ENCODE measurements at regions not wholly inside any gene's neighbourhood (a gene's known extent, or its start where the extent isn't known, plus 50 kb on each side); places are given as distances from the start of the nearest gene placed in this dataset.
A peak's percentile ranks its signal among the peaks of the same experiment; 100 is the strongest.
"Not testable (repeated sequence)": the region's sequence is repeated elsewhere in the genome, so short reads cannot be mapped to it uniquely, and the experiment has no call there.

DNA sequence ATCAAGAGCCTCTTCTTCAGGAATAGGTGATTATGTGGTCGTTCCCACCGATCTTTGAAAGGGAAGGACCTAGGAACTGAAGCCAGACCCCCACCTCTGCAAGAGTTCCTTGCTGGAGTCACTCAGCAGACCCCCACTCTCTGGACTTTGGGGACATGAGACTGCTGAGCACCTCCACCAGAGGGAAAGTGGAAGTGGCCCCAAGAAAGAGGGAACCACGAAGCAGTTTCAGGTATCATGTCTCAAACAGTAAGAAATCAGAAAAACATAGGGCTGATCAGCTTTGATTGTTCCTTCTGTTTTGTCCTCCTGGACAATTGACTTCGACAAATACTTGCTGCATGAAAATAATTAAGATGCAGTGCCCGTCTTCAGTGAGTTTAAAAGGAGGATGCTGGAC, 84.2 kb upstream of the ADORA2B start:
- DNase-seq (ENCODE audit: low read depth): not testable (repeated sequence)

DNA sequence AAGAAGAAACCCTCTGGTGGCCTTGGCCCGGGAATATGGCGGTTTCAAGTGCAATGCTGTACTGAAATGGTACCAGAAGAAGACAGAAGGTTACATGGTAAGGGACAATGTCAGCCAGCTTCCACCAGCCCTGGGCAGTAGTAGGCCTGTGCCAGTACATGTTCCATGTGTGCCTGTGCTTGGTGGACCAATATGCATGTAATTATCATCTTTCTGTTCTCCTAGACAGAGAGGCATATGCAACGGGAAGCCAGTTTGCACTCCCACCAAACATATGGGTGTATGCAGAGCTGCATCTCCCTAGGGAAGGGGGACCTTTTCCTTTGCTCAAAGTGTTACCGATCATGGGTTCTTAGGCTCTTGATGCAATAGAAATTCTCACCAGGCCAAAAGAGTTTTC, 80.9 kb upstream of the ADORA2B start:
- DNase-seq (ENCODE audit: low read depth): not testable (repeated sequence)

GRCh38 chr17:15864472-15864871, 80.5 kb upstream of the ADORA2B start:
- DNase-seq (ENCODE audit: low read depth): not testable (repeated sequence)

DNA sequence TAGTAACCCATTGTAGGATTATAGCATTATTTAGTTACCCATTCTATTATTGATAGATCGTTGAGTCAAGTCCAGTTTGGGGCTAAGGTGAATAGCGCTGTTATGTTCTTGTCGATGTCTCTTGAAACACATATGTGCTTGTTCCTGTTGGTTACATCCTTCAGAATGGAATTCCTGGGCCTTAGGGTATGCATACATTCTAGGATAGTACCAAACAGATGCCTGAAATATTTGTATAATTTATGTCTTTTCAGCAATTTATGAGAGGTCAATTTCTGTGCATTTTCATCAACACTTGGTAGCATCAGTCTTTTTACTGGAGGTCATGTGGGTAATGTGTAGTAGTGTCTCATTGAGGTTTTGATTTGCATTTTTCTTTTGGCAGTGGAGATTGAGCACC, 78.9 kb upstream of the ADORA2B start:
- DNase-seq (ENCODE audit: low read depth): not testable (repeated sequence)

DNA sequence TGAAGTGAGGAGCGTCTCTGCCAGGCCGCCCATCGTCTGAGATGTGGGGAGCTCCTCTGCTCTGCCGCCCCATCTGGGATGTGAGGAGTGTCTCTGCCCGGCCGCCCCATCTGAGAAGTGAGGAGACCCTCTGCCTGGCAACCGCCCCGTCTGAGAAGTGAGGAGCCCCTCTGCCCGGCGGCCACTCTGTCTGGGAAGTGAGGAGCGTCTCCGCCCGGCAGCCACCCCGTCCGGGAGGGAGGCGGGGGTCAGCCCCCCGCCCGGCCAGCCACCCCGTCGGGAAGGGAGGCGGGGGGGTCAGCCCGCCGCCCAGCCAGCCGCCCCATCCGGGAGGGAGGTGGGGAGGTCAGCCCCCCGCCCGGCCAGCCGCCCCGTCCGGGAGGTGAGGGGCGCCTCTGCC, 77.6 kb upstream of the ADORA2B start:
- not testable (repeated sequence) for DNase-seq (ENCODE audit: low read depth)

DNA sequence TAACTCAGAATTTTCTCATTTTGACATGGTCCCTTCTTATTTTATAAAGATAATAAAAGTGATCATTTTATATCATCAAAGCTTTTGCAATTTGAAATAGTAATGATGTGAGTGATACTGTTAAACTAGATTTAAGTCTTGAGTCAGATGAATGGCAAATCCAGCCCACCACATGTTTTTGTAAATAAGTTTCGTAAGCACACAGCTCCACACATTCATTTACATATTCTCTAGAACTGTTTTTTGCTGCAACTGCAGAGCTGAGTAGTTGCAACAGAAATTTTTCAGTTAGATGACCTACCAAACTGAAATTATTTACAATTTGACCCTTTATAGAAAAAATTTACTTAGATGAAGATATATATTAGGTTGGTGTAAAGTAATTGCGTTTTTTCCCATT, 75.1 kb upstream of the ADORA2B start:
- DNase-seq (ENCODE audit: low read depth): not testable (repeated sequence)

DNA sequence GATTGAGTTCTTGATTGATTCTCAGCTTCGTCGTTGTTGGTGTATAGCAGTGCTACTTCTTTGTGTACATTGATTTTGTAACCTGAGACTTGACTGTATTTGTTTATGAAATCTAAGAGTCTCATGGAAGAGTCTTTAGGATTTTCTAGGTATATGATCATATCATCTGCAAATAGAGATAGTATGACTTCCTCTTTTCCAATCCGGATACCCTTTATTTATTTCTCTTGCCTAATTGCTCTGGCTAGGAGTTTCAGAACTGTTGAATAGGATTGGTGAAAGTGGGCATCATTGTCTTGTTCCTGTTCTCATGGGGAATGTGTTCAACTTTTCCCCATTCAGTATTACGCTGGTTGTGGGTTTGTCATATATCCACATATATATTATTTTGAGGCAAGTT, 72.3 kb upstream of the ADORA2B start:
- DNase-seq (ENCODE audit: low read depth): not testable (repeated sequence)

- DNase-seq (ENCODE audit: low read depth): not testable (repeated sequence)
Measured at GRCh38 chr17:15877882-15878500, 66.9 kb upstream of the ADORA2B start.

DNA sequence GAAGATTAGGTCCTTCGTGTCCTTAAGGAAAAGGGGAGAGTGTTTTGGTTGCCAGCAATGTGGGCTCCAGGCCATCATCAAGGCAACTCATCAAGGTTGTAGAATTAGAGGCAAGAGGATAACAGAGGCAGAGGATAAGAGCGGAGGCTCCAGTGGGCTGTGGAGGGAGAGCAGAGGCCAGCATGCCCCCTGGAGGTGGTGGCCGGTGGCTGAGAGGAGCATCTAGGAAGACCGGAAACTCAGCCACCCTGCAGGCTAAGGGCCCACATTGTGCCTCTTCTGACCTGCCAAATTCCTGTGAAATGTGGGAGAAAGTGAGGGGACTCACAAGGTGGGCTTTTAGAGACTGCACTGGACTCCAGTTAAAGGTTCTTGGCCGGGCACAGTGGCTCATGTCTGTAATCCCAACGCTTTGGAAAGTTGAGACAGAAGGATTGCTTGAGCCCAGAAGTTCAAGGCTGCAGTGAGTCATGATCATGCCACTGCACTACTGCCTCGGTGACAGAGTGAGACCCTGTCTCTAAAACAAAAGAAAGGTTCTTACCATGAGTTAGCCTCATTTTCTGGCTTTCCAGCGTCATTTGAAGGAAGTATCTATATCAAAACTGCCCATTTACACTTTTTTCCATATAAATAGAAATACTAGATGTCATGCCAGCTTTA, 62.7 kb upstream of the ADORA2B start:
- no peak for DNase-seq (ENCODE audit: low read depth)

GRCh38 chr17:15882777-15883176, 62.2 kb upstream of the ADORA2B start:
- no peak for DNase-seq (ENCODE audit: low read depth)

DNA sequence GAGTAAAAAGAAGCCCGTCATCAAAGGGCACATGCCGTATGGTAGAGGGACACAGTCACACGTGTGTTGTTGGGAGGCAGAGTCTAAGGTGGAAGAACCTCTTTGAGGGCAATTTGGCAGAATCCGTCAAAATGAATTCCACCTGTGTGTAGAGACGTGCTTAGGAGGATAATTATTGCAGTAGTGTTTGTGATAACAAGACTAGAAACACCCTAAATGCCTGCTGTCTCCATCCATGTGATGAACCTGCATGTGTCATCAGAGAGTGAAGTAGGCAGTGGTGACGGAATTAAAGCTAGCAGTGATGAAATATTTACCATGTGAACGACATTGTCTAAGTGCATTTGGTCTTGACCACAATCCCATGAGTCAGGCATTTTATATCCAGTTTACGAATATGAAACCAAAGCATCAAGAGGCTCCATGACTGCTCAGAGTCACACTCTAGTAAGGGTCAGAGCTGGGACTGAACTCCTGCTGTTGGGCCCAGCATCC, 61.3 kb upstream of the ADORA2B start:
- no peak for DNase-seq (ENCODE audit: low read depth)

- no peak for DNase-seq (ENCODE audit: low read depth)
Measured at GRCh38 chr17:15884731-15885130, 60.2 kb upstream of the ADORA2B start.

DNA sequence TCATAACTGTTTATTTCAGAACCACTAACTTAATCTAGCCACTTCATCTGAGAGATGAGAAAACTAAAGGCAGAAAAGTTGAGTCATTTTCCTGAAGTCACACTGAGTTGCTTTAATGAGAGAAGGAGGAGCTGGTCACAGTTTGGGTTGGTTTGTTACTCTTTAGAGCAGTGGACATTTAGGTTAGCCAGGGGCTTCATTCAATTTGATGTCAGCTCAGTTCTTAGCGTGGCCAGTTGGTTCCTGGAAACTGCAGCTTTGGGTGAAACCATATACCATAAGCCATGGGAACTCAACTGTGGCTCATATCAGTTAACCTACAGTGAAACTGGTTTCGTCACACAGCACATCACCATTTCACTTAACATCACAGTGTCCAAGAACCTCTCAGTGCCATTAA, 59.2 kb upstream of the ADORA2B start:
- no peak for DNase-seq (ENCODE audit: low read depth)

- DNase-seq (ENCODE audit: low read depth): no peak
Measured at GRCh38 chr17:15886221-15886620, 58.7 kb upstream of the ADORA2B start.

GRCh38 chr17:15886804-15887203, 58.1 kb upstream of the ADORA2B start:
- DNase-seq (ENCODE audit: low read depth): peak; percentile 24

DNA sequence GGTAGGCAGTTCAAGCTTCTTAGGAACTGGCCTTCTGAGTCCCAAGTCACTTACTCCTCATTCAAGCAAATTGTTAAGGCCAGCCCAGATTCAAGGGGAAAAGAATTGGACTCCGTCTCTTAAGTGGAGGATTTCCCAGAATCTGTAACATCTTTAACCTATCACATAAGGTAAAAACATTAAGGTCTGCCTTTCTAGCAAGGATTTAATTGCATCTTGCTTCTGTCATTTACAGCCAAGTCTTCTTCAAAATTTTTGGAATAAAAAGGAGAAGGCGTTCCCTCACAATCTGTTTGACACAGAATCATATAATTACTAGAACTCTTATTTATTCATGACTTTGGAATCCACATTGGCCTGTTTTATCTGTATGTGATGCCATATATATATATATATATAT, 56.5 kb upstream of the ADORA2B start:
- no peak for DNase-seq (ENCODE audit: low read depth)

DNA sequence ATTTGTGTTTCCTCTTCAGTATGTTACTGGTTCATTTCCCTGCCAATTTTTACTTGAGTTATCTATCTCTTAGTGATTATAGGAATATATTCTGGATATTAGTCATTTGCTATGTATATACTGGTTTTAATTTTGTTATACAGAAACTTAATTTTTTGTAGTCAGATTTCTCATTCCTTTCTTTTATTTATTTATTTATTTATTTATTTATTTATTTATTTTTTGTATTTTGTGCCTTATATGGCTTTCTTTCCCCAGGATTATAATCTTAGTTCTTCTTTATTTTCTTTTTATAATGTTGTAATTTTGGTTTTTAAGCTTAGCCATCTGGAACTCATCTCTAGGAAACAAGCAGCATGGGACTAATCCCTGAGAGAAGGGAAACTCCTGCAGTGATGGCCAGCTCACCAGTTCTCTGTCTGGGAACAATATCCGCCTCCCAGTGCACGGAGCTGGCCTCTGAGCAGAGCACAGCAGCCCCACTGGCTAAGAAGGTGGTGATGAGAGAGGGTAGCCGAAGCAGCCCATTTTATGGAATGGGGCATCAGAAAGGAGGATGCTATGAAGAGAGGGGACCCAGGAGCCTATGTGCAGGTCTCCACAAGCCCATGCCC, 54.5 kb upstream of the ADORA2B start:
- DNase-seq (ENCODE audit: low read depth): no peak

GRCh38 chr17:15891318-15891717, 53.6 kb upstream of the ADORA2B start:
- no peak for DNase-seq (ENCODE audit: low read depth)

DNA sequence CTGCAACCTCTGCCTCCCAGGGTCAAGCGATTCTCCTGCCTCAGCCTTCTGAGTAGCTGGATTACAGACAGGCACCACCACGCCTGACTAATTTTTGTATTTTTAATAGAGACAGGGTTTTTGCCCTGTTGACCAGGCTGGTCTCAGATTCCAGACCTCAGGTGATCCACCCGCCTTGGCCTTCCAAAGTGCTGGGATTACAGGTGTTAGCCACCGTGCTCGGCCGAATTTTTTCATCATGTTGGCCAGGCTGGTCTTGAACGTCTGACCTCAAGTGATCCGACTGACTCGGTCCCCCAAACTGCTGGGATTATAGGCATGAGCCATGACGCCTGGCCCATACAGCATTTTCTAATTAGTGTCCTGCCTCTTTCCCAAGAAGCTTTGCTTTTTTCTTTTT, 52.7 kb upstream of the ADORA2B start:
- DNase-seq (ENCODE audit: low read depth): no peak

GRCh38 chr17:15892731-15893657, 51.9 kb upstream of the ADORA2B start:
- DNase-seq (ENCODE audit: low read depth): peak; percentile 8

GRCh38 chr17:15893658-15894024, 51.3 kb upstream of the ADORA2B start:
- DNase-seq (ENCODE audit: low read depth): no peak

DNA sequence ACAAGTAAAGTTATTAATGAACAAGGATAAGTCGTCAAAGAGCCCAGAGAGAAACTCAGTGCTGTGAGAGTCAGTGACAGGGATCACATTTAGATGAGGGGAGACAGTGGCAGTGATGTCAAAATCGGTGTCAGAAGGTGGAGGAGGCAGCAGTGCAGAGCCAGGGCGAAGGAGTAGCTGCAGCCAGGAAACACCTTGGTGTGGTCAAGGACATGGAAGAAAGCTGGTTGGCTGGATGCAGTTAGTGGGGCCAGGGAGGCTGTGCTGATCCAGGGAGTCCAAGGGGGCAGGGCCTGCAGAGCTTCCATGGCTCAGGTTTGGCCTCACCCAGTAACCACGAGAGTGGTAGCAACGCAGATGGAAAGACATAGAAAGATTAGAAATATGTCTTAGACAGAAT, 50.7 kb upstream of the ADORA2B start:
- DNase-seq (ENCODE audit: low read depth): peak; percentile 14
